ENCODE measurements at regions not wholly inside any gene's neighbourhood (a gene's known extent, or its start where the extent isn't known, plus 50 kb on each side); places are given as distances from the start of the nearest gene placed in this dataset.

DNA sequence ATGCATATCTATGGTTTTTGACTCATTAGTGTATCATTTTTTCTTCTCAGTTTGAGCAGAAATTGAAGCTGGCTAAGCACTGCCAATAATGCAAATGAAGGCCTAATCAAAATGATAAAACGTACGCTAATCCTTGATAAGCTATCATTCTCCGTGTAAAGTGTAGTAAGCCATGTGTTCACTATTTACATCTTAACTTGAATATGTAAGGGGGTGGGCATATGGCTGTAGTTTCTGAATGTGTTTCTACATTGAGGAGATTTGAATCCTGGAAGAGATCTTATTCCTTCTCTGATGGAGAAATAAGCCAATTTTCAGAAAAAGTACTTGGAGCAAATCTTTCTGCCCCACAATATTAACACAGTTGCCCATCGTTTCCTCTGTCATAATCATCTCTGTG is 351.8 kb upstream of the ANO3 start:
- H3K4me3 ChIP-seq (ENCODE audit: low read depth in 2 of 2, low read length in 1 of 2) = no peak overlapping the region
- DNase-seq = no peak
- H3K36me3 ChIP-seq (replicated peaks in 1 of 2; ENCODE audit: control insufficient read depth in 1 of 2, insufficient read depth in 2 of 2, low read length in 1 of 2) = no peaks in the 10 kb centered on the region
- CTCF ChIA-PET = no interaction called here
- POLR2A ChIA-PET = no interaction called here
- H3F3A ChIP-seq (replicated peaks; ENCODE audit: insufficient read depth) = no peaks in the 10 kb centered on the region
- no peaks in the 10 kb centered on the region for H3K9me3 ChIP-seq
- WGBS (ENCODE audit: low lambda C conversion rate) = 75% methylated on average over 4 of the region's 4 CpGs
- H4K20me1 ChIP-seq (ENCODE audit: insufficient read depth) = no peaks in the 10 kb centered on the region
- H3K27ac ChIP-seq (ENCODE audit: low read depth in 2 of 2, low read length in 1 of 2) = no peak overlapping the region
- H3K4me2 ChIP-seq = no peak overlapping the region
- H3K27me3 ChIP-seq (ENCODE audit: insufficient read depth) = no peaks in the 10 kb centered on the region
- H2AFZ ChIP-seq (ENCODE audit: low read depth) = no peak overlapping the region
- no peaks in the 10 kb centered on the region for H3K79me2 ChIP-seq (ENCODE audit: insufficient read depth)
- H3K9me2 ChIP-seq = no peaks in the 10 kb centered on the region
- TF ChIP-seq POLR2AphosphoS5 (IDR thresholded peaks at IDR 0.05; ENCODE audit: low read depth, low read length) (no peak), MAX (IDR thresholded peaks at IDR 0.05; ENCODE audit: low read depth) (no peak), SMC3 (IDR thresholded peaks at IDR 0.05; ENCODE audit: low read depth, low read length) (no peak), CTCF (IDR thresholded peaks at IDR 0.05) (no peak), NFIC (IDR thresholded peaks at IDR 0.05; ENCODE audit: borderline replicate concordance) (no peak)
- H3K9ac ChIP-seq = no peak overlapping the region
- H3K4me1 ChIP-seq (ENCODE audit: control insufficient read depth in 1 of 2, insufficient read depth in 2 of 2, low read depth in 1 of 2, low read length in 1 of 2) = no peaks in the 10 kb centered on the region; a peak in 1 of 4 replicates

GRCh38 chr11:25981998-25982397 is 349.9 kb upstream of the ANO3 start:
- Histone ChIP-seq H3K36me3 (replicated peaks in 1 of 2; ENCODE audit: control insufficient read depth in 1 of 2, insufficient read depth in 2 of 2, low read length in 1 of 2) (no peaks in the 10 kb centered on the region), H3K9me2 (no peaks in the 10 kb centered on the region), H4K20me1 (ENCODE audit: insufficient read depth) (no peaks in the 10 kb centered on the region), H2AFZ (ENCODE audit: low read depth) (peak overlapping the region; percentile 33), H3F3A (replicated peaks; ENCODE audit: insufficient read depth) (no peaks in the 10 kb centered on the region), H3K27ac (ENCODE audit: low read depth in 2 of 2, low read length in 1 of 2) (no peak overlapping the region), H3K4me2 (no peak overlapping the region), H3K79me2 (ENCODE audit: insufficient read depth) (no peaks in the 10 kb centered on the region), H3K9me3 (no peaks in the 10 kb centered on the region), H3K4me1 (ENCODE audit: control insufficient read depth in 1 of 2, insufficient read depth in 2 of 2, low read depth in 1 of 2, low read length in 1 of 2) (no peaks in the 10 kb centered on the region; a peak in 1 of 4 replicates), H3K27me3 (ENCODE audit: insufficient read depth) (no peaks in the 10 kb centered on the region), H3K4me3 (ENCODE audit: low read depth in 2 of 2, low read length in 1 of 2) (no peak overlapping the region), H3K9ac (no peak overlapping the region)
- ChIA-PET CTCF (interaction anchor here (0.6 to 3.4 kb wide), 50 partner anchors 9 to 1412 kb away, joined by 3 to 42 read pairs (median 4); no protein-coding TSS in a partner anchor), POLR2A (no interaction called here)
- TF ChIP-seq MAX (IDR thresholded peaks at IDR 0.05; ENCODE audit: low read depth) = no peak
- peak; percentile 73 for TF ChIP-seq CTCF (IDR thresholded peaks at IDR 0.05)
- peak; percentile 96 for TF ChIP-seq RAD21 (IDR thresholded peaks at IDR 0.05; ENCODE audit: low read length)
- peak; percentile 27; the same call in 1 of the 2 replicates for TF ChIP-seq NRF1 (IDR thresholded peaks at IDR 0.05; ENCODE audit: low read depth, low read length)
- TF ChIP-seq SMC3 (IDR thresholded peaks at IDR 0.05; ENCODE audit: low read depth, low read length) = peak; percentile 97
- no peak for TF ChIP-seq SIN3A (IDR thresholded peaks at IDR 0.05; ENCODE audit: borderline replicate concordance, low read depth, low read length)
- TF ChIP-seq YY1 (IDR thresholded peaks at IDR 0.05; ENCODE audit: low read depth) = no peak
- TF ChIP-seq GATA2 (CRISPR knock-in tag; IDR thresholded peaks at IDR 0.05) = no peak
- WGBS (ENCODE audit: low lambda C conversion rate) = 2% methylated on average over 4 of the region's 4 CpGs
- DNase-seq = peak; percentile 30

Measured in SK-N-SH (cell line).